AG08396 (cell line): ENCODE measurements at regions not wholly inside any gene's neighbourhood (a gene's known extent, or its start where the extent isn't known, plus 50 kb on each side); places are given as distances from the start of the nearest gene placed in this dataset.
"Not testable (repeated sequence)": the region's sequence is repeated elsewhere in the genome, so short reads cannot be mapped to it uniquely, and the experiment has no call there.

ENCODE experiments used
- DNase-seq: peaks from one replicate; pipeline ENCODE4 v3.0.0; 2012; ENCODE audit warnings: low spot score, mixed read lengths

GRCh38 chr7:56697058-56697457, 435.2 kb downstream of the ZNF479 start:
- DNase-seq = not testable (repeated sequence)

DNA sequence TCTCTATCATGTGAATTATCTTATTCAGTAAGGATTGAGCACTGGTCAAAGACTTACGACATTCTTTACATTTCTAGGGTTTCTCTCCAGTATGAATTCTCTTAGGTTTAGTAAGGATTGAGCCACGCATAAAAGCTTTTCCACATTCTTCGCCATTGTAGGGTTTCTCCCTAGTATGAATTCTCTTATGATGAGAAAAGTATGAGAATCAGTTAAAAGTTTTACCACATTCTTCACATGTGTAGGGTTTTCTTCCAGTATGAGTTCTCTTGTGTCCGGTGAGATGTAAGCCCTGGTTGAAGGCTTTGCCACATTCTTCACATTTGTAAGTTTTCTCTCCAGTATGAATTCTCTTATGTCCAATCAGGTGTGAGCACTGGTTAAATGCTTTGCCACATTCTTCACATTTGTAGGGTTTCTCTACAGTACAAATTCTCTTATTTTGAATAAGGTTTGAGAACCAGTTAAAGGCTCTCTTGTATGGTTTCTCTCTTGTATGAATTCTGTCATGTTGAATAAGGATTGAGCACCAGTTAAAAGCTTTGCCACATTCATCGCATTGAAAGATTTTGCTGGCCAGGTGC, 445.9 kb downstream of the ZNF479 start:
- DNase-seq = no peak

- no peak for DNase-seq
Measured at GRCh38 chr7:56639173-56639746, 493.0 kb downstream of the ZNF479 start.

- no peak for DNase-seq
Measured at GRCh38 chr7:56609852-56610355, 493.7 kb upstream of the NUPR2 start.

DNA sequence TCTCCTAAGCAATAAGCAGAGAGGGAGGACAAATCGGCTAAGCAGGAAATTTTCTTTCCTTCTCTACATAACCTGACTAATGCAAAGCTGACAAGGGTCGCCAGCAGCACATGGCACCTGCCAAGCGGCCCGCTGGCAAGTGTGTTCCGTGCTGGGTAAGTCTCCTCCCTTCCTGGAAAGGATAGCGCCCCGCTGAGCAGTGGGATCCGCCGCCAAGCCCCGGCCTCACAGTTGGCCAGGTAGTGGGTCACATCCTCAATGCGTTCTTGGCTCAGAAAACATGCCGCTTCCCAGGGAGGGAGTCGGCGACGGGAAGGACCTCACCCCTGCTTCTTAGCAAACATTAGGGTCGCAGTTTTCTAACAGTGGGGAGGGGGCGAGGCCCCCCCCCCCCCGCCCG, 488.9 kb upstream of the NUPR2 start:
- DNase-seq = no peak

- no peak for DNase-seq
Measured at GRCh38 chr7:56578612-56579011, 462.4 kb upstream of the NUPR2 start.

DNA sequence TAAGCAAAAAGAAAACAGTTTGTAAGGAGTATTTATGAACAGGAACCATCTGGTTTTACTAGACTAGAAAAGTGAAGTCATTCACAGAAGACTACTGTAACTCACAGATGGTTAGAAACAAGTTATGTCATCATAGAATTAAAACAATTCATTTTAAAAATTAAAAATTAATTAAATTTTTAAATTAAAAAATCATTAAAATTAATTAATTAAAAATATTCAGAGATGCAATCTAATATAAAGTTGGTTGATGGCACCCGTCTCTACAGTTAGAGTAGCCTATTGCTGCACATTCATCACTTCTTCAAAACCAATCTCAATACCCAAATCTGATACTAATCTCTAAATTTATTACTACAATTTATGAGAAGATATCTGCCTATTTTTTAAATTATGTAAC, 454.8 kb upstream of the NUPR2 start:
- DNase-seq = no peak

DNA sequence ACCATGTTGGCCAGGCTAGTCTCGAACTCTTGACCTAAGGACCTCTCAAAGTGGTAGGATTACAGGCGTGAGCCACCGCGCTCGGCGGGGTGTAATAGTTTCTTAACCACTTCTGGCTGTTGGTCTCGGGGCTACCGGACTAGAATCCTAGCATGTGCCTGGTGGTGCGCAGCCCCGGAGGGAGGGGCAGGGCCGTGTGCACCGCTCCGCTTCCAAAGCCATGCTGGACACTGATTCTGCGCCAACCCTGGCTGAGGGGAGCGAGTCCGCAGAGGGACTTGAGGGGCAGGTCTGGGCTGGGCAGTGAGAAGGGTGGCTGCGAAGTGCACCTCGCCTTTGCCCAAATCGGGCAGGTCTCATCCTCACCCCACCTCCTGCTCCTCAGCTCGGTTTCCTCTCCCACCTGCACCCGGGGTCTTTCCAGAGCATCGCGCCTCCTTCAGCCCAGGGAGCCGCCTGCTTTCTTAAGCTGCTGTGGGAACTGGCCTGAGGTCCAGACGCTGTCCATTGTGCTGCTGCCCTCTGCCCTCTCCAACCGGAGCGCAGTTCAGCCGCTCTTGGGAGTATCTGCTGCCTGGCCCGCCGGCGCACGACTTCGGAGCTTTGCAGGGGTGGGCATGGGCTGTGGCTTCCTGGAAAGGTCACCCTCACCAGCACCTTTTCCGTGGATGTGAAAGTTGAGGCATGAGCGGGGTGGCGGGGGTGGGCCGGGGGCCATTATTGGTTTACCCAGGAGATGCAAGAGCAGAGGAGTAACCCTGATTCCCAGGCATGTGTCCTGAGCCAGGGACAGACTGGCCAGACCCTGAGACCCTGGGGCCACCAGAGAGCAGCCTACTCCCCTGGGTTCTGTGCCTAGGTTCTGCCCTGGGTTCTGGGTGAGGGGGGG, 422.6 kb upstream of the NUPR2 start:
- DNase-seq = no peak

- DNase-seq = no peak
Measured at GRCh38 chr7:56537952-56538351, 421.7 kb upstream of the NUPR2 start.

DNA sequence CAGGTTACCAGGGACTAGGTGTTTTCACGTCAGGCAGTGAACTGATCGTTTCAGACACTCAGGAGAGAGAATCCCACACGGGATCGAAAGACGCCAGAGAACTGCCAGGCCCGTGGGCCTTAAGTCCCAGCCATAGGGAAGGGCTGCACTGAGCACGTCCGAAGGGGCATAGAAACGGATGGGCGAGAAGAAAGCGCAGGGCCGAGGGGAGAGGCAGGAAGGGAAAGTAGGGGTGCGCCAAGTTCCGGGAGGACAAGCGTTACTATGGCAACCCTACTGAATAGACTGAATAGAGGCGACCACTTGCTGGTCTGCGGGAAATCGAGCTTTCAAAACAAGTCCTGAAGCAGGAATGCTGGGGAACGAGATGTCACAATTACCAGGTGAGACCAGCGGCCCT, 421.3 kb upstream of the NUPR2 start:
- DNase-seq = no peak

DNA sequence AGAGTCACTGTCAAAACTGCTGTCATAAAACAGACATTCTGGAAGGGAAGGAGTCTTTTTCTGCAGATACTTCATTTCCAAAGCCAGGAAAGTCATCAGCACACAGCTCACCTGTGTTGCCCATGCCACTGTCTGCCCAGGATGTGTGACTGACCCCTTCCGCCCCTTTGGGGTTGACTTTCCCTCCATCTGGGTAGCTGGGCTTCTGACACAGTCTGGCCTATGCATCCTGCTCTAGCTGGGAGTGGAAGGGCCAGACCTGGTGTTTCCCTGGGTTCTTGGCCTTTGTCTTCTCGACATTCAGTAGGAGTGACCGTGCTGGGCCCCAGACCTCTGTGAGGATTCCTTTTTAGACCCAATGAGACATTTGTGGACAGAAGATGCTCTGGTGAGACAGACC, 378.9 kb upstream of the NUPR2 start:
- no peak for DNase-seq

DNA sequence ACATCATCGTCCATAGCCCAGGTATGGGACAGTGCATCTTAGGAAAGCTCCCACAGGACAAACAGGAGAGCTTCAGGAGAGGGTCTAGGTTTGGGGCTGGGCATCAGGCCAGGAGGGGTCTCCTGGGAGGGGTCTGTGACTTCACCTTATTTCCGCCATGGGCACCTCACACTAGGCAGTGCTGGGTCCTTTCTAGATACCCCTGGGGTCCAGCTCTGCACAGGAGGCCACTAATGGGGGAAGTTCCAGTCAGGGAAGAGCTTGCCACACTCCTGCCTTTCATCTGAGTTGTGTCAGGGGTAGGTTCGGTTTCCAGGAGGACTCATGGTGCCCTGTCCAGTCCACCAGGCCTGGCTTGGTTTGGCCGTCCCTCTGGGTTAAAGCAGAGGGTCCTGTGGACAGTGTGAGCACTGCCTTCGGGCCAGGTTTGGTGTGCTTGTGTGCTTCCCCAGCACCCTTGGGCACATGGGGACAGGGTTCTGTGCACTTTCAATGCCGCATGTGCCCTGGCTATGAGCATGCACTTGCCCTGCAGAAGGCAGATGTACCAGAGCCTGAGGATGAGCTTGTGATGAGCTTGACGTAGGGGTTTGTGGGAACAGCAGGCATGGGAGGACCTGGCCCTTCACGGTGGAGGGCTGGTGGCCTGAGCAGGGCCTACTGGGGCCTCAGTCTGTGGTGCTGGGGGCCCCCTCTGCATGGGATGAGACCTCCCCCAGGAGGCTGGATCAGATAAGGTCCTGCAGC, 377.7 kb upstream of the NUPR2 start:
- DNase-seq = no peak

GRCh38 chr7:56493196-56493595, 377.0 kb upstream of the NUPR2 start:
- no peak for DNase-seq

- no peak for DNase-seq
Measured at GRCh38 chr7:56491636-56492425, 375.6 kb upstream of the NUPR2 start.

- no peak for DNase-seq
Measured at GRCh38 chr7:56483861-56484550, 367.8 kb upstream of the NUPR2 start.

- DNase-seq = no peak
Measured at GRCh38 chr7:56483153-56483552, 366.9 kb upstream of the NUPR2 start.

- no peak for DNase-seq
Measured at GRCh38 chr7:56479748-56480147, 363.5 kb upstream of the NUPR2 start.

DNA sequence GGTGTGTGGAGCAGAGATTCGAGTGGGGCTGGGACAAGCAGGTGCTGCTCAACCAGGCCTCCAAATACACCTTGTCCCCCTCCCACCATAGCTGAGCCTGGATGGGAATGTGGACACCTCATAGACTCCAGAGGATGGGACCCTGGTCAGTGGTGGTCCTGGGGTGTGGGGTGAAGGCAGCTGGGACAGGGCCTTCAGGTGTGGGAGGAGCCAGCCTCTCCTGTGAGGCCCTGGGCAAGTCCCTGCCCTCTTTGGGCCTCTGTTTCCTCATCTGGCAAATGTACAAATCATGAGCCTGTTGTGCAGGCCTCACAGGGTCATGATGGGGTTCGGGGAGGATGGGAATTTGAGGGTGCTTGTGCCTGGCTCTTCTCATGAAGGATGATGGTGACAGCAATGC, 362.9 kb upstream of the NUPR2 start:
- DNase-seq = no peak

DNA sequence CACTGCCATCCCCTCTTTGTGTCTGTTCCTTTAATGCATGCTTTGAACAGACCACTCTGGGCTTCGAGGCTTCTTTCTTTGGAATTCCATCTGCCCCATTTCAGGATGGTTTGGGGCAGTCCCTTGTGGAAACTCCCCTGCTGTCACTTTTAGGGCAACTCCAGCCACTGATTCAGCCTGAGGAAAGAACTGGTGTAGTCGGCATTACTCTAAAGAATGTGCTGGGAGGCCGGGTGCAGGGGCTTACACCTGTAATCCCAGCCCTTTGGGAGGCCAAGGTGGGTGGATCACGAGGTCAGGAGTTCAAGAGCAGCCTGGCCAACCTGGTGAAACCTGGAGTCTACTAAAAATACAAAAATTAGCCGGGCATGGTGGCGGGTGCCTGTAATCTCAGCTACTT, 358.1 kb upstream of the NUPR2 start:
- no peak for DNase-seq

DNA sequence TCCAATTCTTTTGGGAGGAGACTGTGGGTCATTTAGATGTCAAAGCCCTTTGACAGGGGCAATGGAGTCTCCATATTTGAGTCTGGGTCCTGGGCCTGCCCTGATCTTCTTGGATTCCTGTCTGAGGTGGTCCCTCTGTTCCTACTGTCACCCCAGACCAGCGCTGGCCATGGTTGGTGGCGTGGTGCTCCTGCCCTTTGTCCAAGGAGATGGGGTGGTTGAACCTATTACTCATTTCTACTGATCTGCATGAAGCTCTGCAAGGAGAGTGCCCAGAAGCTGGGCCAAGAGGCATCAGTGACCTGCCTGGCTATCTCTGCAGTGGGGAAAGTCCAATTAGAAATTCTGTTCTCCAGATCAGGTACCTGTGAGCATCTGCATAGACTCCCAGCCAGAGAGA, 355.6 kb upstream of the NUPR2 start:
- DNase-seq = no peak
